GM19238 (cell line): ENCODE measurements at regions not wholly inside any gene's neighbourhood (a gene's known extent, or its start where the extent isn't known, plus 50 kb on each side); places are given as distances from the start of the nearest gene placed in this dataset.

Experiments used
- DNase-seq: peaks from one replicate; pipeline ENCODE4 v3.0.0; 2011; ENCODE audit warnings: low spot score; ENCODE audit not compliant: insufficient read length

DNA sequence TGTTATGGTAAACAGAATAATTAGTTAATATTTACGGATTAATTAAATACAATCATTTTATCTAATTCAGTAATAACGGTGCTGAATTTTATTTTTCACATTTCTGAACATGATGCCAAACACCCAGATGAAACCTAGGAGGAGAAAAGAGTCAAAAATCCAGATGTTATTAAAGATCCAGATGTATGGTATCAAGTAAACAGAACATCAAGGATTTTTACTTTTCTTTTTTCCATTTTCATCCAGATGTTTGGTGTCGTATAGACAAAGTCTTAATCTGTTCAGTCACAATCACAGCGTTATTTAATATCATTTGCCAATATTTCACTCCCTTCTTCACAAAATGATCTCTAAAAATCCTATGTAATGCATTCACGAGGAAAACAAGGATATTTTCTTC, 64.0 kb upstream of the NR2F2 start:
- DNase-seq, result no peak

DNA sequence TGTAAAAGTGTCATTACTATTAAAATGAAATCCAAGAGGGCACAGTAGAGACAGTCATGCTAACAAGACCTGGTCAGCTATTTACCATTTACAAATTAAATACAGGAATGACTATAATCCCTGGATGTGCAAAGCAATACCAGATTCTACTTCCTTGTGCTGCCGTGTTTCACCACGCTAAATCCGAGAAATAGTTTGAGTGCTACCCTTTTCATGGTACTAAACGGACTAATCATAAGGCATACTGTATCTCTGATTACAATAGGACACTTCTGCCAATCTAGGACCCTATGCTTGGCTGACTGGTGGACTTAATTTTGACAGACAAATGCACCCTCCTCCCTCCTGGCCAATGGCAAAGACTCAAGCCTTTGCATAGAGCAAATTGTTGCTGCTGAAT, 63.0 kb upstream of the NR2F2 start:
- no peak for DNase-seq

DNA sequence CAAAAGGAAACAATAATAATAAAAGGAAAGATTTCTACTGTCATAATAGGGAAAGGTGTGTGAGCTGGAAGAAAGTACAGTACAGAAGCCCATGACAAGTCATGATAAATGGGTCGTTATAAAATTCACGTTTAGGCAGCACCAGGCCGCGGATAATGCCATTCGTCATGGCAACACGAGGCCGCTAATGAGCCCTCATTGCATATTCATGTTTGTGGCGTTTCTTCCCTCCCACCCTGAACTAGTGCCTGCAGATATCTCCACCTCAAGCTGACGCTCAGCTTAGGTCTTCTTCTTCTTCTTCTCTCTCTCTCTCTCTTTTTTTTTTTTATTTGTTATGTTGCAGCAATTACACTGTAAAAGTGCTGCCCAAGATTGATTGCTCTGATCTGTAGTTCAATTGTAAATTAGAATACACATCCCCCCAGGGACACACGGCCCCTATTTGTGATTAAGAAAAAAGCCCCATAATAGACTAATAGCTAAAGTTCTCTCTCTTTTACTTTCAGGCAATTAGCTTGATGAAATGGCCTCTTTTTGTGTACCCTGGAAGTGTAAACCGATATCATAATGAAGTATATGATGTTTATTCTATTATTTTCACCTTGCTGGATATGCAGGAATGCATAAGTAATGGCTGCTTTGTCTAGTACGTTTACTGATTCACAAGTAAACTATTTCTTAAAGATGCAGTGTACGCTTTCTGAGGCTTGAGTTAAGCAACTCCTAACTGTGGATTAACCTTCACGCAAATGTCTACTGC, 61.9 kb upstream of the NR2F2 start:
- no peak for DNase-seq

DNA sequence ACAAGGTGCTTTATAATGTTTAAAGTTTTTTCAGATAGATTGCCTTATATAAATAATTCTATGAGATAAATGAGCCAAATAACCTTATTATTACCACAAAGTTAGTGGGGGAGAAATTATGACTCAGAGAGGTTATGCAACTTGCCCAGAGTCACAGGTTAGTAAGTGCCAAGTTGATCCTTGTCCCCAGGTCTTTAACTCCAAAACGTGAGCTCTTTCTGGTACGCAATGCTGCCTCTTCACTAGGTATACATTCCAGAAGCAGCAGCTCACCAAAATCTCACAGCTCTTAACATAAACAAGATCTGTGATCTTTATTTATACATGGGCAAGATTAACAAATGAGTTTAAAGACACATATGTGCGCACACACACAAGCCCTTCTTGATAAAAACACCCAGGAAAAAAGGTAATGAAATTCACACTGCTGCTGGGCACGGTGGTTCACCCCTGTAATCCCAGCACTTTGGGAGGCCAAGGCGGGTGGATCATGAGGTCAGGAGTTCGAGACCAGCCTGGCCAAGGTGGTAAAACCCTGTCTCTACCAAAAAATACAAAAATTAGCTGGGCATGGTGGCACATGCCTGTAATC, 59.8 kb upstream of the NR2F2 start:
- no peak for DNase-seq

DNA sequence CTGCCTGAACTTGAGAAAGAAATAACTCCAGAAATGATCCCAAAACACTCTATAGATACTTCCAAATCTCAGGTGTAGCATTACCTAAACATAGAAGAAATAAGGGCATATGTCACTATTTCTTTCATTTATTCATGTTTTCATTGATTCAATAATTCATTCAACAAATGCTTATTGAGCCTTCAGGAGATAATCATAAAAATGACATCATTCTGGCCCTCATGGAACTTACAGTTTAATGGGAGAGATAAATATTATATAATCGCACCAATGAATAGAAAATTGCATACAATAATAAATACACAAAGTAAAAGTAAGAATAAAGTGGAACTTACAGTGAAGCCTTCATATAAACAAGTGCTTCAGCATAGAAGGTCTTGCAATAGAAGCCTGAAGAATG, 58.1 kb upstream of the NR2F2 start:
- DNase-seq, result no peak

DNA sequence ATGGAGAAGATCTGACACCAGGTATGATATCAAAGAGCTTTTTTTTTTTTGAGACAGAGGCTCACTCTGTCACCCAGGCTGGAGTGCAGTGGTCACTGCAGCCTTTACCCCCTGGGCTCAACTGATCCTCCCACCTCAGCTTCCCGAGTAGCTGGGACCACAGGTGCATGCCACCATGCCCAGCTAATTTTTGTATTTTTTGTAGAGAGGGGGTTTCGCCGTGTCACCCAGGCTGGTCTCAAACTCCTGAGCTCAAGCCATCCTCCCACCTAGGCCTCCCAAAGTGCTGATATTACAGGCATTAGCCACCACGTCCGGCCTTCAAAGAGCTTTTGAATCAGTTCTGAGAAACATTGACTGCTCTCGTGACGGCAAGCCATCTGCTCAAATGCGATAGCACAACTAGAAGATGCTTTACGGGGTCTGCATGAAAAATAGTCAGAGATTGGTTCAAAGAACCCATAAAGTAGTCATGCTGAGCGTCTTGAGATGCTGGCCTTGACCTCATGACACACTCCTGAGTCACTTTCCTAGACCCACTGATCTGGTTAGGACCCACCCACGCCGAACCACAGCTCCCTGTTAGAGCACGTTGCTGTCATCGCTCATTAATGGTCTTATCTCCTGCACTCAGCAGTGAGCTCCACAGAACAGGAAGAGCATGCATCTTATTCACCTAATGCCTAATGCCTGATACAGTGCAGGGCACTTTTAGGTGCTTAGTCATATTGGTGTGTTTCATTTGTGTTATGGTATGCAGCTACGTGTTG, 57.0 kb upstream of the NR2F2 start:
- DNase-seq, result no peak

DNA sequence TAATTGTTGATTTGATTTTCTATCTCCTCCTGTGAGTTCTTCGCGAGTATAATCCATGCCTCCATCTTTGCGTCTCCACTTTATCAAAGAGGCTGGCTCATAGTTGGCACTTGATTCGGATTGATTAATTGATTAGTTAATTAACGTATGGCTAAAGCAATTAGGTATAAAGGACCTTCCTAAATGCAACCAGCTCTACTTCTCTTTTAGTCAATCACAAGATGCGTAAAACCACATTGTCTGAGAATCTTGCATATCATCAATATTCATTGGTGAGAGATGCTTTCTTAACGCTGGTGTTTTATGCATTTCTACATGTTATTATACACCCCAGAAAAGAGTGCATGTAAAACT, 56.4 kb upstream of the NR2F2 start:
- no peak for DNase-seq

DNA sequence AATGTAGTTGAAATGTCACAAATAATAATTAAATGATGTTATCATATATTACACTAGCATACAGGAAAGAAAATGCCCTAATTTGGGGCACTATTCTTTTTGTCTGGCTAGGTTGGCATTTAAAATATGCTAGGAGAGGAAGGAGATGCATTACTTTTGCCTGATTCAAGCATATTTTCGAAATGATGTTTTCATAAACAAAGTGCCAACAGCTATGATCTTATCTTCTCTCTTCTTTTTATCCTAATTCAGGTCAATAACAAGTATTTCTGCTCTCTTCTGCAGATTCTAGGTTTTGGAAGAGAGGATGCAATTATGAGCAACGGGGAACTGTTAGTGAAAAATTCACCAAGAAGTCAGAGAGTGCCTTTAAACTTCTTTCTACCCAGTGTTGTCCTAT, 55.8 kb upstream of the NR2F2 start:
- DNase-seq, result no peak

DNA sequence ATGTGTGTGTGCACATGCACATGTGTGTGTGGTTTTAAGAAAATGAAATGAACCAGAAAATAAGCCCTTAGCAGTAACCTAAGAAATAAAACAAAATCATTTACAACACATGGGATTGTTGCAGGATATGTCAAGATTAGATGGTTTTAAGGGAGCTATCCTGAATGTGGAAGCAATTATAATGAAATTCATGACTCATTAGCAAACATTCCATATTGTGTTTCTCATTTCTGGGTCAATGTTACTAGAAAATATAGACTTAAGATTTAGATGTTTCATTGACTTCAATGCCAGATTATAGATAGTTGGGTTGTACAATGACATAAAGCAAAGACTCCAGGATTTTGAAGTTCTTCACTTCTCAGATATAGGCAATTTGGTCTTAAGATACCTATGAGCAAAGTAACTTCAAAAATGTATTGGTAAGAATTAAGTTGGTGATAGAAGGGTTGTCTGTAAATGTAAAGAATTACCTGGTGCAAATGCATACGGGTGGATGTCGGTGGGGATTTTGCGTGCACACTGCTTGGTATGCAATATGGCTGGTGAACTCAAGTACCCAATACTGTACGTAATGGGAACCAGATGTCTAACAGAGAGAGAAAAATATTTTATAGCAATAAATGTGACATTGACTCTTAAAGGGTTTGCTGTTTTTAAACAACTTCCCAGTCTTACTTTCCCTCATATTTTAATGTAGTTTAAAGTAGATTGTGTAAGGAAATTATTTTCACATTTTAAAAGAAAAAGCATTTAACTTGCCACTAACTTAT, 53.9 kb upstream of the NR2F2 start:
- DNase-seq, result no peak
